Heart left ventricle (tissue), 13 donors: ENCODE measurements at regions not wholly inside any gene's neighbourhood (a gene's known extent, or its start where the extent isn't known, plus 50 kb on each side); places are given as distances from the start of the nearest gene placed in this dataset.
"Not testable (repeated sequence)": the region's sequence is repeated elsewhere in the genome, so short reads cannot be mapped to it uniquely, and the experiment has no call there.

Source experiments
- CTCF ChIP-seq, 12 donors: fragments of 200-600 bp; sonication (generic) in 4 of 12; IDR thresholded peaks; one replicate each; pipeline versions ENCODE4 v1.5.0 to v1.8.0; 2018 to 2022; ENCODE audit warnings: antibody characterized with exemption in 12 of 12, mild to moderate bottlenecking in 5 of 12
- POLR2A ChIP-seq, 2 donors: fragments of 450-650 bp; IDR thresholded peaks; one replicate each; pipeline ENCODE4 v1.6.1; 2017; ENCODE audit warnings: antibody characterized with exemption in 2 of 2, mild to moderate bottlenecking in 2 of 2, moderate library complexity in 2 of 2
- donor health status: ischemic (EF 13 %, LVEDD 7.1; RV severe dilation, severe dysfunction).
- donor health status: DM: no; HTN: yes; CAD: no.
- donor health status: DM: no; HTN: no; CAD: no.
- donor health status: ischemic (EF 25% LVEDD 6.9; RV normal size, moderate dysfunction).
- donor health status: ischemic (EF 25% LVEDD 5.7; RV mildly dilated, moderate dysfunction).
- donor health status: ischemic (EF 35%, LVEDD 5.7; RV mildly dilated, moderate dysfunction).
- donor health status: nonischemic (EF 11% LVEDD 7.7; RV severe dilation, severe dysfunction).
- donor health status: DM: yes; HTN: yes; CAD: no.
- donor health status: PGD.
- donor health status: ischemic (EF 29% LVEDD 5.4; RV normal size, mild dysfunction).
- donor health status: nonischemic (EF 23%, LVEDD 6.1; RV moderate dilation, normal function).

DNA sequence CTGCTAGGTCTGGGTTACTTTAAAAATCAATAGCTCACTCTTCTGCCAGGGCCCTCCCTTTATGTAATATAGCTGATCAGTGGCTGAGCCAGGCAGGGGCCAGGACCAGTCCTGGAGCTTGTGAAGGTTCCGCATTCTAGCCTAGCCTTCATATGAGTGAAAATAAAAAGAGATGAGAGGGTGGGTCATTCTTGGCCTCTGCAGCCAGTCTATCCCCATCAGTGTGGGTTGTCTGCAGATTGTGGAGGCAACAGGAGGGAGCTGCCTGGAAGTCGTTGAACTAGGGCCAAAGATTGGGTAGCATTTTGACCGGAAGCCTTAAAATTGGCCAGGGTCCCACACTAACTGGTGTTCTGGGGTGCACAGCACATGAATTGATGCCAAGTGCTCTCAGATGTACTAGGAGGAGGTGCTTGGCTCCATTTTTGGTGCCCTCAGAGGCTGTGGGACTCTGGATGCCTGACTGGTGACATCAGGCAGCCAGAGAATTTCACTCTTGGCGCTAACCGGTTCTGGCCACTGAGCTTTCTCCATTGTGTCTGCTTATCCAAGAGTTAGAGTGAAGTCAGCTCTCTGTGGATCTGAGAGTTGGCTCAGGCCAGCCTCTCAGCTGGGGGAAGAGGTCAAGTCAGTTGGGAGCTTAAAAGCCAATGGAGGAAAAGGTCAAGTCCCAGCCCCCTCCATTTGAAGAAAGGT lies 66.5 kb upstream of the IKBKE start:
- not testable (repeated sequence) for TF ChIP-seq POLR2A, CTCF (IDR thresholded peaks at IDR 0.05)
